GM21528 (cell line): ENCODE measurements at regions not wholly inside any gene's neighbourhood (a gene's known extent, or its start where the extent isn't known, plus 50 kb on each side); places are given as distances from the start of the nearest gene placed in this dataset.

ENCODE experiments used
- ATAC-seq: cut with Tn5 transposase; IDR thresholded peaks from one replicate; pipeline ENCODE4 v1.9.1; 2021; ENCODE audit warnings: mild to moderate bottlenecking, moderate library complexity; ENCODE audit not compliant: unreplicated experiment, low FRiP score

DNA sequence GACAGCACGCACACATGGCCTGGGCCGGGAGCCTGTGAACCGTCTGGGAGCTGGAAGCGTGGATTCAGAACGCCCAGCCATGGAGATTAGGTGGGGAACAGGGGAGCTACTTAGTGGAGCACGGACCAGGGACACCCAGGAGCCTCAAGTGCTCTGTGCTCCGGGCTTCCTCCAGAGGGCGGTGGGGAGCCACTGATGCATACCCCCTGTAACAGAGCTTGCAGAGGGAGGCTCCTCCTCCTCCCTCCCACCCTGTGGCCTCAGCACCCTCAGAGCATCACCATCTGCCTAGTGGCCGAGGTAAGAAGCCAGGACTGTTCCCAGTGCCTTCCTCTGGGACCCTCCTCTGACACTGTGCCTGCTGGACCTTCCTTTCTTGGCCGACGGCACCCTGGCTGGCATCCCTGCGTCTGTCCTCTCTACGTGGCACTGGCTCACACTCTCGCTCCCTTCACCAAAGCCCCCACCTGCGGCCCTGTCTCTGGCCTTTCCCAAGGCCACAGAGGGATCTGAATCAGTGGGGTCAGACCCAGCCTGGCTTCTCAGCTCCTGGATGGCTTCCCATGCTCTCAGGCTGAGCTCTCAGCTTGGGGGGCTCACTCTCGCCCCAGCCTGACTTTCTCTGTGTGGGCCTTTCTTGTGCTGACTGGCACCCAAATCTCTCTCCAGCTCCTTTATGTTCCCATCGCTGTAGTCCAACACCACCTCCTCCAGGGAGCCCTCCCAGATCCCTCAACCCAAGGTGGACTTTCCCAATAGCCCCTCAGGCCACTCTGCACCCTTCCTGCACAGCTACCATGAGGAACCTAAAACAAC is 780.9 kb downstream of the BRD1 start:
- ATAC-seq, result no peak

DNA sequence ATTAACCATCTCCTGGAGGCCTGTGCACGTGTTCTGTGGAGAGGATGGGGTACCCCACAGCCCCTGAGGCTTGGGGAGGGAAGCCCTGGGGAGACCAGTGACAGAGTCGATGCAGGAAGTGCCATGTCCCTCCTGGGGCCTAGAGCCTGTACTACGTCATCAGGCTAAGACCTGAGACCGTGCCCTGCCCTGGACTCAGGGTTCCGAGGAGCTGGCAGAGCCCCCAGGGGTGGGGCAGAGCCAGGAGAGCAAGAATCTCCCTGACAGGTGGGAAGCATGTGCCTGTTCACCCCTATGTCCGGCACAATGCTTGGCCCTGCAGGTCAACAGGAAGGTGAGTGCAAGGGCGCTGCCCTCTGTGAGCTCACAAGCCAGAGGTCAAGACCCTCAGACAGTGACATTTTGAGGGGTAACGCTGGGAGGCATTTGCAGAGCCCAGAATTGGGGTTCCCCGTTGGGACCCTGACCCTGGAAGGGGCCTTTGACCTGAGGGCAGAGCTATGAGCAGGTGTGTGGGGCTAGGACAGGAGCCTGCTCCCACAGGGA is 781.6 kb downstream of the BRD1 start:
- no peak for ATAC-seq

DNA sequence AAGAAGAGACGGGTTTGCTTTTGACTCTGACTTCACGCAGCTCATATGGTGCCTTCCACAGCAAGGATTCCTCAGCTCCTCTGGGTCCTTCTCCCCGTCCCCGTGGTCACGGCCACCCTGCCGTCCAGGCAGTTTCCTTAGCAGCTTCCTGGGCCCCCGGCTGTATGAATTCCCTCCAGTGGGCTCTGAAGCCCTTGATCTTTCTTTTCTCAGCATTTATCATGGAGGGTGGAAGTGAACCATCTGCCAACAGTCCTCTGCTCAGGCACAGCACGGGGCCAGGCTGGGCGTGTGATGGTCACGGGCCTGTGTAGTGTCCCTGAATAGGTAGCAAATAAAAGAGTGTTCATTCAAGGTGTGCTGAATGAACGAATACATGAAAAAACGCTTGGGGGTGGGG is 782.4 kb downstream of the BRD1 start:
- no peak for ATAC-seq

DNA sequence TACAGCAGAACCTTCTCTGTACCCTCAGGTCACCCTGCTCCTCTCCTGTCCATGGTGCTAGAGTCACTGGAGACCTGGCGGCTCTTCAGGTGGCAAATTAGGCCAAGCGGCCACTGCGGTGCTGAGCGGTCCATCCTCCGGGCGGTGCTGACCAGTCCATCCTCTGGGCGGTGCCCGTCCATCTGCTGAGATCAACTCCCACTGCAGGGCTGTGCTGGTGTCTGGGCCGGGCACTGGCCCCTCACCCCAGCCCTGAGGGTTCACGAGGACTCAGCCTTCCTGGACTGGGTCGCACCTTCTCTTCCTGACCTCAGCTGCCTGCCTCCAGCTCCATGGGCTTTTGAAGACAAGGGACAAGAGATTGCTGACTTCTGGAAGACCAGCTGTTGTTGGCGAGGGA is 782.9 kb downstream of the BRD1 start:
- ATAC-seq, result no peak

DNA sequence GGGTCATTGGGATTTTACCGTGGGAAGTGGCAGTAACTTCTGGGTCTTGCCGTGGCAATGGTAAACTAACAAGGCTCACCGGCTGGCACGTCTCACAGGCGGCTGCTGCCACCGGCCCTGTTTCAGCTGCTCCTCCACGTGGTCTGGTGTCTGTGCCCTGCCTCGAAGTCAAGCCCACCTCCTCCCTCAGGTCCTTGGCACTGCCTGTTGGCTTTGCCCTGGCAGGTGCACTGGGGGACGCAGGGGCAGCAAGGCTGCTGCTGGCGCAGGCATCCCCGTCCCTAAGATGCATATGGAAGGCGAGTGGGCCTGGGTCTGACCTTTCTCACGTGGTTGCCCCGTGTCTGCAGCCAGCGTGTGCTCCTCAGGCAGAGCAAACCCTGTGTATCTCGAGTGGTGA is 783.6 kb downstream of the BRD1 start:
- ATAC-seq, result no peak

DNA sequence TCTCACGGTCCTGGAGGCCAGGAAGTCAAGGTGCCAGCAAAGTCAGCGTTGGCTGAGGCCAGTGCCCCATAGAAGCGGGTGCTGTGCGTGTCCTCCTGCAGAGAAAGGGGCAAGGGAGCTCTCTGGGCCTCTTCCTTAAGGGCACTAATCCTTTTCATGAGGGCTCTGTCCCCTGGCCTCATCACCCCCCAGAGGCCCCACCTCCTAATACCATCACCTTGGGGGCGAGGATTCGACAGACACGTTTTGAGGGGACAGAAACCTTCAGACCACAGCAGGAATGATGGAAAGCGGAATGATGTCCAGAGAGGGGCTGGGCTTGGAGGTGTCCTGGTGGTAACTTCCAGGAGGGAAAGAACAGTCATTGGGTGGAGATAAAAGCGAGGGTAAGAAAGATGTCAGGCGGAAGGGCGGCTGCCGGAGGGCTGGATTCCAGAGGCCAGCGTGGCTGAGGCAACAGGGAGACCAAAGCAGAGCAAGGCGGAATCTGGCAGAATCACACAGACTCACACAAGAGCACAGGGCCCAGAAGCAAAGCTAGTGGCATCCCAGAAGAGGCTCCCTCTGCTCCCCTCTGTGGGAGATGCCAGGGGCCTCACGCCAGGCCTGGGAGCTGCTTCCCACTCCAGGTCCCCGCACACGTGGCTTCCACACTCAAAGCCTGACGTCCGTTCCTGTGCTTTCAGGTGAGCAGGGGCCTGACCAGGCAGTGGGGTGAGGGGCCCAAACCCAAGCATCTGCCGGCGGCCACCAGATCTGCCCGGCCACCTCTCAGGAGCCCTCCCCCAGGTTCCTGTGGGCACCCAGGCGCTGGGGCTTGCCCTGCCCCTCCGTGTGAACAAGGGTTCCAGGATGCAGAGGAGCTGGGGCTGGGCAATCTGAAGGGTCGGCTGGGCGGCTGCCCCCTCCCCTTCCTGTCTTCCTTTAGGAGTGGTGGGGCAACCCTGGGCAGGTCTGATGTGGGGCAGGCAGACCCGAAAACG is 784.5 kb downstream of the BRD1 start:
- no peak for ATAC-seq

DNA sequence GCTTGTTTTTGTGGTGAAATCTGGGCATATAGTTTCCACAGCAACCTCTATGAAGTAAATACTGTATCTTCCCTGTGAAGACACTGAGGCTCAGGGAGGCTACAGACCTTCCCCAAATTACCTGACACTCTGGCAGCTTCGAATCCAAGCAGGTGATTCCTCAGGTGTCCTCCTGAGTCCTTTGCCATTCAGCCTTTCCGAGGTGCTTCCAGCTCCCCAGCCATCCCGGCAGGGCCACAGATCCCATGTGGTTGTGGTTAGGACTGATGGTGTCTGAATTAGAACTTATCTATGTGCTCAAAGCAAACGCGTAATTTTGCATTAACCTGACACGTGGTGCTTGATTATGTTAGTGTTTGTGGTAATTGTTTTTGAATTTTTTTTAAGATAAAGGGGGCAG is 785.6 kb downstream of the BRD1 start:
- ATAC-seq, result no peak

DNA sequence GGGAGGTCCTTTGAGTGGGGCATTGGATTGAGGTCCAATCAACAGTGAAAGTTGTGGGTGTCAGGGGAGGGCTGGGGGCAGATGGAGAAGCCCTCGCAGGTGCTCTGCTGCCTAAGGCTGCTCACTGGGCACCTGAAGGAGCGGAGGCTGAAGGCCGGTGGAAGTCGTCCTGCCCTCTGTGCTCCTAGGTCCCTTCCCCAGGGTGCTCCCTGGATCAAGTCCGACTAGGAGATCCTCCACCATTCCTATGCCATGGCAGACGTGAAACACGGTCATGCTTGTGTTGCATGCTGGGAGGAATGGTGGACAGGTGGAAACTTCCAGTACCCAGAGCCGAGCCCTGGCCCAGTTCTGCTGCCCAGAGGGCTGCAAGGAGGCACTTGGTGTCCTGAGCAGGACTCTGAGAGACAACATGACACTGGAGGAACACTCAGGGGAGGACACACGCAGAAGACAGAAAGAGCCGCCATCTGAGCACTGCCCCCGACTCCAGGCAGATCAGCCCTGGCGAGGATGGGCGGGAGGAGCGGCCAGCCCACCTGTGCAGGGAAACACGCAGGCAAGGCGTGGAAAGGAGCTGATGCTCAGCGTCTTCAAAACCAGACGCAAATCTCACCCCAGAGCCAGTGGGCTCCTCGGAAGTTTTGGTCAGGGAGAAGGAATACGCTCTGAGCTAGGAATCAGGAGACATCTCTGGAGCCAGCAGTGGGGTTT is 786.8 kb downstream of the BRD1 start:
- ATAC-seq, result no peak

DNA sequence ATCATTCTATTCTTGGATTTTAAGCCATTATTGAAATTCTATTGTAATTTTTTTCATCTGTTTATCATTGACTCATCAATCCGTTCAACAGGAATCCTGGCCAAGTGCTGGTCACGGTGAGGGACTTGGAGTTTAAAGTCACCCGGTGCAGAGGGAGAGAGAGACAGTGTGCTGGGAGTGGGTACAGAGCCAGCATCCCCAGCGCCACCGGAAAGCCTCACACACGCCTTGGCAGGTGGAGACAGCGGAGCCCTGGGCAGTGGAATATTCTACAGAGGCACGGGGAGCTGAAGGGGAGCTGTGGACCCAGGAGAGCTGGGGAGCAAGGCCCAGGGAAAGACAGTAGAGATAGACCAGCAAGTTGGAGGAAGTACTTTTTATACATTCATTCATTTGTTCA is 787.6 kb downstream of the BRD1 start:
- no peak for ATAC-seq

DNA sequence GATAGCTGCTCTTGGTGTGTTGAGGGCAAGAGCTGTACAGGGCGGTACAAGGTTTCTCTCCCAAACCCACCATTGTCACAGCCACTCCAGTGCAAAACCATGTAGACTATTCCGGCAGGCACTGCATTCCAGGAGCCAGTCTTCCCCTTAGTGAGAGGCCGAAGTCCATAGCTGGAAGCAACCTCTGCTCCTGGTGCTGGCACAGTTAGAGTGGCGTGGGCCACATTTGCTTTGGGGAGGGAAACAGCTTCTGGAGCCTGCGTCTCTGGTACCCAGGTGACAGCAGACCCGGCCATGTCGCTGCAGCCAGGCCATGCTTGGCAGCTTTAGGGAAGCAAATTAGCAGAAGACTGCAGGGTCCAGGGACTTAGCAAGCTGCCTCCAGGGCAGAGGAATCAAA is 788.0 kb downstream of the BRD1 start:
- ATAC-seq, result no peak

DNA sequence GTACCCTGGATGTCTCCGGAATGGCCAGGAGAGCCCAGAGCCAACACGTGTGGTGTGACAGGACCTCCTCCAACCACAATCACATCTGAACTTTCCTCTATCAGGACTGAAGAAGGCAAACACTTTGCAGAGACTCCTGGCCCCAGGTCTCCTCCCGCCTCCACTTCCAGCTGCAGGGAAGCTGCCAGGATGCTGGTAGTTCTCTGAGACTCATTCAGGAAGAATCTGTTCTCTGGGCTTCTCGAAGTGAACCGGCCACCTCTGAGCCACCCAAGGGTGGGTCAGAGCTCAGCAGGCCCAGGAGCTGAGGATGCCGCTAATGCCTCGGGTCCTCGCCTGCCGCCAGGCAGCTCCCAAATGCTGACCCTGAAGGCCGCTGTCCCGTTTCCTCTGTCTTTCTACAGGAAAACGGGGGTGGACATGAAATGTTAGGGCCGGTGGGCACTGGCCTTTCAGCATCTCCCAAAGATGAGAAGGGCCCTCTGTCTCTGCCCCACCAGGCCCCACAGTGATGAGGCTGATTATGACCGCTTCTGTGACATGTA is 789.9 kb downstream of the BRD1 start:
- ATAC-seq, result no peak

DNA sequence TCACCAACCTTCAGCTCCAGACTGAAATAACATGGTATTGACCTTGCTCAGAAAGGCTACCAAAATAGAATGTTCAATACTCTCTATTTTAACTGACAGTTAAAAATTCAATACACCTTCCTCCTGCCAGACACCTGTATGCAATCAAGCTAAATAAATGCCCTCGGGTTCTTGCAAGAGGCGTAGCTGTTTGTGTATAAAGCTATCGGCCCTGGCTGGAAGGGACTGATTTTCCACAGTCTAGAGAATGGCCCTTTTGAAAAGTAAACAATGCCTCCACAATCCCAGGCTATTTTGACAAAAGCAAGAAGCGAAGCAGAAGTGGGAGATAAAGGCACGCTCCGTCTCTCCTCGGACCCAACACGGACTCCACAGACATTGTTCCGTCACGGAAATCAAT is 791.2 kb downstream of the BRD1 start:
- no peak for ATAC-seq

DNA sequence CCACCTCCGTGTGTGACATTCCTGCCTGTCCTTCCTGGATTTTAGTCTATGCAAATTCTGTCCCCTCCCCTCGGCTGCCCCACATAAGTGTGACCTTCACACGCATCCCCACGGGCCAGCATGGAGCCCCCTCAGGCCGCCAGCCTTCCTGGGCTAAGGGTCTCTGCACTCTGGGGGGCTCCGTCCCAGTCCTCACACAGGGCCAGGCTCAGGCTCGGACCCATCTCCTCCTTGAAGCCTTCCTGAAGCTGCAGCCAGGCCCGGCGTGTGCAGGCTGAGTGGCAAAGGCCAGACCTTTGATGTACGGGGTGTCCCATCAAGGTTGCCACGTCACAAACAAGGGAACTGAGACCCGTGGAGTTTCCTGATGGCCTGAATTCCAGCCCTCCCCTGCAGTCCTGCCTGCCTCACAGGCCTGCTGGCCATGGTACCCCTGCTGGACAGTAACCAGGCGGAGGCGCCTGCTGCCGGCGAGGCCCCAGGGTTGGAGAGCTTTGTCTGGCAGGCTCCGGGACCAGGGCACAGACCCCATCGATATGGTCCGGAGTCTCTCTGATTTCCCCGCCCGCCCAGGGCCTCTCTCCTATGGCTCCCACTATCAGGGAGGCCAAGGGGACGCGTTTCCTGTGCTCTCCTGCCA is 791.7 kb downstream of the BRD1 start:
- ATAC-seq, result no peak

DNA sequence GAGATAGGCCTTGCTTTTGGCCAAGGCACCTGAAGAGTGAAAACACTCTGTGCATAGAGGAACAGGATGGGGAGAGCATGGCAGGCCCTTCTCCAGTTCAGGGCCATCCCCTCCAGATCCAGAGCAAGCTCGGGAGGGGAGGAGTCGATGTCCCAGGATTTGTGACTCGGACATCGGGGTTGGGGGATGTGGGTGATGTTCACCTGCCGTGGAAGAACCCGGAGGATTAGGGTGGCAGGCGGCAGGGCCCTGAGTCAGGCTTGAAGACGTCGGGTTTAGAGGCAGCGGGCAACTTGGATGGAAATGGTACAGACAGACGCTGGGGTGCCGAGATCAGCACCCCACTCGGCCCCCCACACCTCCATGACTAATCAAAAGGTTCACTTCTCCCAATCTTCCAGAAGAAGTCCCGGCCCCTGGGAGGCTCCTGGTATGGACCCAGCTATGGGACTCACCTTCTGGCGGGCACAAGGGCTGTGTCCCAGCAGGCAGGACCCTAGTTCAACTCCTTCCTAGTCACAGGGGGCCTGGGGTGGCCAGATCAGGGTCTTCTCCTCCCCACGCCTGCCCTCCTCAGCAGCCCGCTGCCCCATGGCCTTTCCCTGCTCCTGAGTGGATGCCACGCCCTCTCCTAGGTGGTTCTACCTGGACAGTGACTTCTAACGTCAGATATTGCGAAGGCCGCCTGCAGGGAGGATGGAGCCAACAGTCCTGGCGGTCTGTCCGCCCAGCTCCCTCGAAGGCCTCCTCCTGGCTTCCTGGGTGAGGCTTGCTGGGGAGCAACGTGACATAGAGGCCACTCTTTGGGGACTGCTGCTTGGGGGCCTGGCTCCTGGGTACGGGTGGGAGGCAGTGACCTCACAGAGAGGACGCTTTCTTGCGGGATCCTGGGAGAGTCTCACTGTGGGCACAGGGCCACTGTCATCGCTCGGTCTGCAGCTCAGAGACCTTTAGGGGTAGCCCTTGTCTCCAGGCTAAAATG is 792.5 kb downstream of the BRD1 start:
- no peak for ATAC-seq

DNA sequence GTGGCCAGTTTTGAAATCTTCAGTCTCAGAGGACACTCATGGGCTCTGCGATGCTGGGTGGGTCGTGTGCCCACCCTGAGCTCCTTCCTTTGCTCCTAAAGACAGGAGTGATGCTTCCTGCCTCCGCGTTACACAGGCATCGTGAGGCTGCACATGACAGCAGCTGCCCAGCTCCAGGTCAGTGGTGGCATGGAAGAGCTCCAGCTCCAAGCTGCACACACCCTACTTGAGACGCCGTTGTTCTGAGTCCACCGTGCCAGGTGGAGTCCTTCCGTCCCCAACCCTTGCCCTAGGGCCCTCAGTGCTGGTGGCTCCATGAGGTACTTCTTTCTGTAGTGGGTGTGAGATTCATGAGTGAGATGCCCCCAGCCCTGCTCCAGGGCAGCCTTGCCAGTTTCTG is 794.1 kb downstream of the BRD1 start:
- ATAC-seq, result no peak

DNA sequence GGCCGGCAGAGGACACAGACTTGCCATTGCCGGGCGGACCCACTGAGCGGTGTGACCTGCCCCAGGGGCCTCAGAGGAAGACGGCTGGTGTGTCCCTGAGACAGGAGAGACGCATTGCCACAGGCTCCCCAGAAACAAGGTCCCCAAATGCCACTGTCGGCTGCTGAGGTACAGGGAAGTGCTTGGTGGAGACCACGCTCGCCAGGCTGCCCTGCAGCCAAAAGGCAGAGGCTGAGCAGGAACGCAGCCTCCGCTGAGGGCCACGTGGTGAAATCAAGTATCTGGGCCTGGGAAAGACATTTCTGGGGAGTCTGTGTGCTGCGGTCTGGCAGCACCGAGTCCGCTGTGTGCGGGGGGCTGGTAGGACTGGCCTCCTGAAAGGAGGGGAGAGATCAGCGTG is 794.9 kb downstream of the BRD1 start:
- no peak for ATAC-seq

DNA sequence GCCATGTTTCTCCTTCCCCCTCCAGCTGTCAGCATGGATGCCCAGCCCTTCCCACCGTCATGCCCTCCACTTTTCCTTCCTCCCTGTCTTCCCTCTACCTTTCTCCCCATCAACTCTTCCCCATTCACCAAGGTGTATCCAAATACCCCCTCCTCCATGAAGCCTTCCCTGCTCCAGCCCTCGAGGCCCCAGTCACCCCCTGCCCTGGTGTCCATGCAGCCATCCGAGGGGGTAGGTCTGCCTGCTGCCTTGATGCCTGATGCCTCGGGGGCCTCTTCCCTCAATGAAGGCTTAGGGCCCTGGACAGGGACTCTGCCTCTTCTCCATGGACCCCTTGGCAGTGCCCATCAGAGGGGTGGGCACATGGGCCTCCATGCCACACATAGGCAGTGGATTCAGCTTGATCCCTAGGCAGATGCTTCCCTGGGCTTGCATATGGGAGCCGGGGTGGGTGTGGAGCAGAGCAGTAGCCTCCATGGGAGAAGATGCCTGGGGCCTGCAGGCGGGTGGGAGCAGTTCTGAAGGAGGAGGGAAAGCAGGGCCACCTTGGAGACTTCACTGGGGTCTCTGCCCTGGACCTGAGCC is 795.8 kb downstream of the BRD1 start:
- no peak for ATAC-seq

DNA sequence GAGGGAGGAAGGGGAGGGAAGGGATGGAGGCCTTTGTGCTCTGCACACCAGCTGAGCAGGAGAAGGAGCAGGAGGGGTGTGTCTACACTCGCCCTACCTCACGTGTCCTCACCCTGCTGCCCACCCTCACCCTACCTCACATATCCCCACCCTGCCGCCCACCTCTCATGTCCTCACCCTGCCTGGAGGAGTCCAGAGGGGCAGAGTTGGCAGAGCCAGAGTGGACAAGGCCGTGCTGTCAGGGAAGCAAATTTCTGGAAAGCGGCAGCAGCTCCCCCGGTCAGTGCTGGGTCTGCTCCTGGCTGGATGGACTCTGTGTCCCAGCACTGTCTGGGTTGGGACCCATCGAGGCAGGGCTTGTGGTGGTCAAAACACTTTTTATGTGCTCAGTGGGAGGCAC is 799.6 kb downstream of the BRD1 start:
- ATAC-seq, result no peak

DNA sequence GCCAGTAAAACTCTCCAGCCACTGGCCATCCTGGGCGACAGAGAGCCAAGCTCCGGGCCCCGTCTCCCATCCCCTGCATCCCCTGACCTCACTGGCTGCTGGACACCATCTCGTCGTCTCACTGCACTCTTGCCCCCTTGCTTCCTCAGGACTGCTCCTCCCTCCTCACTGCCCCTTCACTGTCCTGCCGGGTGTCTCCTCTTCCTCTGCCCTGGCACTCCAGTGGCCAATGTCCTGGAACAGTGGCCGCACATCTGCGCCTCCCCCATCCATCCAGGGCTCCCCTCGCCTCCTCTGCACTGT is 800.4 kb downstream of the BRD1 start:
- no peak for ATAC-seq
